RWPE1 (cell line): ENCODE measurements at regions not wholly inside any gene's neighbourhood (a gene's known extent, or its start where the extent isn't known, plus 50 kb on each side); places are given as distances from the start of the nearest gene placed in this dataset.

Source experiments
- CTCF ChIA-PET: fragments of 350-600 bp; sonication (Branson Sonifier 250); formaldehyde crosslinking; extraction: SDS; loops from one replicate; lab custom pipeline; 2021; lab: Yijun Ruan, JAX
- POLR2A ChIA-PET: fragments of 400-600 bp; formaldehyde crosslinking; extraction: SDS; loops from one replicate; lab custom pipeline; 2020; ENCODE audit warnings: antibody characterized with exemption; ENCODE audit not compliant: low non-redundant PET; lab: Yijun Ruan, JAX
- DNase-seq: peaks from one replicate; pipeline ENCODE4 v3.0.0; 2012; ENCODE audit warnings: low spot score
- H3K27ac ChIP-seq: fragments of 450-650 bp; 2 replicates; pipeline ENCODE4 v1.5.1; 2017
- CTCF ChIP-seq: fragments of 450-650 bp; conservative IDR thresholded peaks from 2 replicates; pipeline ENCODE4 v1.5.1; 2017; ENCODE audit warnings: low read depth, mild to moderate bottlenecking

- ChIA-PET CTCF (interaction anchor here (0.7 kb wide), 1 partner anchor 97 kb away, joined by 3 read pairs; no protein-coding TSS in a partner anchor), POLR2A (no interaction called here)
- no peak overlapping the region for H3K27ac ChIP-seq
- DNase-seq: no peak
- TF ChIP-seq CTCF: no peak
Measured at GRCh38 chr7:10284001-10284400, 689.7 kb upstream of the PHF14 start.

GRCh38 chr7:10299384-10299783, 674.3 kb upstream of the PHF14 start:
- POLR2A ChIA-PET: no interaction called here
- DNase-seq: no peak
- no peak overlapping the region for H3K27ac ChIP-seq
- CTCF ChIA-PET: no interaction called here
- no peak for TF ChIP-seq CTCF

- no peak for DNase-seq
- H3K27ac ChIP-seq: no peak overlapping the region
- CTCF ChIA-PET: no interaction called here
- POLR2A ChIA-PET: no interaction called here
- TF ChIP-seq CTCF: no peak
Measured at GRCh38 chr7:10300577-10300976, 673.1 kb upstream of the PHF14 start.

- no peak overlapping the region for H3K27ac ChIP-seq
- ChIA-PET CTCF (no interaction called here), POLR2A (no interaction called here)
- TF ChIP-seq CTCF: no peak
- DNase-seq: no peak
Measured at GRCh38 chr7:10308276-10308675, 665.4 kb upstream of the PHF14 start.

GRCh38 chr7:10312942-10313341, 660.7 kb upstream of the PHF14 start:
- CTCF ChIA-PET: no interaction called here

GRCh38 chr7:10315881-10316280, 657.8 kb upstream of the PHF14 start:
- no peak for DNase-seq
- POLR2A ChIA-PET: no interaction called here
- CTCF ChIA-PET: no interaction called here
- no peak for TF ChIP-seq CTCF
- H3K27ac ChIP-seq: no peak overlapping the region

More at GRCh38 chr7:10312942-10313341, 660.7 kb upstream of the PHF14 start:
- POLR2A ChIA-PET: no interaction called here
- H3K27ac ChIP-seq: no peak overlapping the region
- TF ChIP-seq CTCF: no peak
- no peak for DNase-seq

- ChIA-PET POLR2A (no interaction called here), CTCF (no interaction called here)
- no peak for DNase-seq
- H3K27ac ChIP-seq: no peak overlapping the region
- TF ChIP-seq CTCF: no peak
Measured at GRCh38 chr7:10316488-10316887, 657.2 kb upstream of the PHF14 start.
